ENCODE measurements at regions not wholly inside any gene's neighbourhood (a gene's known extent, or its start where the extent isn't known, plus 50 kb on each side); places are given as distances from the start of the nearest gene placed in this dataset.

- no peak overlapping the region for H3K23ac ChIP-seq (ENCODE audit: insufficient read length, low read depth, low read length)
- no CpG with 5 or more reads among the region's 1 CpG for WGBS (ENCODE audit: extremely low coverage, insufficient read length, low lambda C conversion rate)
- H2BK20ac ChIP-seq (ENCODE audit: low read depth, low read length, poor library complexity, severe bottlenecking), result no peak overlapping the region
- H3K4me1 ChIP-seq (ENCODE audit: insufficient read depth, low read length), result no peaks in the 10 kb centered on the region
- H3K9me3 ChIP-seq (ENCODE audit: control insufficient read depth, low read depth, low read length), result no peaks in the 10 kb centered on the region
- Mint-ChIP-seq H3K36me3 (ENCODE audit: insufficient read depth in 1 of 3, low read depth in 3 of 3) (no peaks in the 10 kb centered on the region; a peak in 1 of 7 replicates), H3K4me1 (peaks cover 15 to 16% of the 10 kb centered on the region in 2 experiments), H3K4me3 (no peak overlapping the region), H3K27me3 (ENCODE audit: low read depth) (no peaks in the 10 kb centered on the region), H3K9me3 (no peaks in the 10 kb centered on the region), H3K27ac (no peak overlapping the region; a peak in 1 of 7 replicates)
- H2BK120ac ChIP-seq (ENCODE audit: low read depth, low read length, poor library complexity, severe bottlenecking), result no peak overlapping the region
- H3K18ac ChIP-seq (ENCODE audit: insufficient read length, low read depth, low read length), result no peak overlapping the region
- H3K79me2 ChIP-seq (ENCODE audit: insufficient read depth, low read length), result no peaks in the 10 kb centered on the region
- no peak overlapping the region for H4K8ac ChIP-seq (replicated peaks; ENCODE audit: insufficient read length, low read depth, low read length)
- no peaks in the 10 kb centered on the region for H3K27me3 ChIP-seq (ENCODE audit: insufficient read depth, low read length)
- H4K91ac ChIP-seq (ENCODE audit: insufficient read length, low read depth, low read length), result no peak overlapping the region
- no peak overlapping the region for H3K4ac ChIP-seq (ENCODE audit: low read depth, low read length)
- no peak overlapping the region for H3K56ac ChIP-seq (ENCODE audit: insufficient read length, low read depth, low read length)
- no peak overlapping the region for H2BK12ac ChIP-seq (ENCODE audit: insufficient read length, low read depth, low read length)
- no peak overlapping the region for H3T11ph ChIP-seq (ENCODE audit: low read length)
- H3K4me2 ChIP-seq (ENCODE audit: insufficient read depth, insufficient read length, low read length), result no peak overlapping the region
- no peak overlapping the region for H3K9ac ChIP-seq (ENCODE audit: extremely low read depth, insufficient read length, low read length)
- TF ChIP-seq CTCF (conservative IDR thresholded peaks at IDR 0.05), result no peak
- H3K23me2 ChIP-seq (ENCODE audit: insufficient read length, low read depth, low read length, poor library complexity, severe bottlenecking), result no peaks in the 10 kb centered on the region
- DNase-seq, result no peak
- H3K27ac ChIP-seq (ENCODE audit: insufficient read length, low read depth, low read length), result no peak overlapping the region
- H2BK5ac ChIP-seq (ENCODE audit: insufficient read length, low read length), result no peak overlapping the region
- H2BK15ac ChIP-seq (ENCODE audit: low read depth, low read length), result no peak overlapping the region
- no peaks in the 10 kb centered on the region for H4K20me1 ChIP-seq (ENCODE audit: control insufficient read depth, insufficient read depth, insufficient read length)
- no peak overlapping the region for H3K14ac ChIP-seq (ENCODE audit: insufficient read depth, low read length)
- no peaks in the 10 kb centered on the region for H3K79me1 ChIP-seq (ENCODE audit: insufficient read depth, low read depth, low read length, poor library complexity, severe bottlenecking)
- no peak overlapping the region for H4K5ac ChIP-seq (ENCODE audit: insufficient read length, low read depth, low read length)
- H2AFZ ChIP-seq (ENCODE audit: low read length), result no peak overlapping the region
- H2AK5ac ChIP-seq (ENCODE audit: insufficient read length, low read length), result no peak overlapping the region
Measured at GRCh38 chr2:181818058-181818680, 73.4 kb upstream of the ITPRID2 start.

Measured in H9 (cell line).